ENCODE measurements at regions not wholly inside any gene's neighbourhood (a gene's known extent, or its start where the extent isn't known, plus 50 kb on each side); places are given as distances from the start of the nearest gene placed in this dataset.

DNA sequence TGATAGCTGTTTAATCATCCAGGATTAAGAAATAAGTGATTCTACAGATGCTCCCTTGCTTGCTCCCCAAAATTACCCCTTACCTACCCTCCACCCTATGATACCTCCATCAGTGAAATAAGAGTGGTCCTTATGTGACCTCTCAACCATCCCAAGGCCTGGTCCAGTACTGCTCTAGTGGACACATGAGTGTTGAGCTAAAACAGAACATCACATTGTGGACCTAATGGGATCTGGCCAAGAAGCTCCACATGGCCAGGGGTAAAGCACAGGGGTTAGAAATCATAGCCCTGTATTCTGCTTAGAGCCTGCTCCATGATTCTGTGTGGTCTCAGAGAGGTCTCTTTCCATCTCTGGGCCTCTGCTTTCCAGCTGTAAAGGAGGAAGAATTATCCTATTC lies 355.6 kb downstream of the TNS1 start:
- TF ChIP-seq POLR2A (IDR thresholded peaks at IDR 0.05; ENCODE audit: low read length) (no peak), GATA1 (IDR thresholded peaks at IDR 0.05; ENCODE audit: low read depth, low read length) (no peak)
